Keratinocyte (primary cell): ENCODE measurements at regions not wholly inside any gene's neighbourhood (a gene's known extent, or its start where the extent isn't known, plus 50 kb on each side); places are given as distances from the start of the nearest gene placed in this dataset.
"Not testable (repeated sequence)": the region's sequence is repeated elsewhere in the genome, so short reads cannot be mapped to it uniquely, and the experiment has no call there.

Source experiments
- CTCF ChIP-seq, 3 experiments: IDR thresholded peaks in 1 of 3; conservative IDR thresholded peaks in 1 of 3; optimal IDR thresholded peaks in 1 of 3; 2 replicates in 2 of 3; 3 replicates in 1 of 3; pipeline versions ENCODE3 to v1.5.1; 2011; ENCODE audit warnings: low read length in 3 of 3, mild to moderate bottlenecking in 3 of 3, moderate library complexity in 2 of 3, control low read depth in 1 of 3, inconsistent platforms in 1 of 3; ENCODE audit not compliant: insufficient read depth in 2 of 3; ENCODE audit errors: extremely low read depth in 1 of 3
- EZH2 ChIP-seq: IDR thresholded peaks from one replicate; pipeline ENCODE4 v1.6.1; 2012; ENCODE audit warnings: inconsistent platforms, mild to moderate bottlenecking, low read length, moderate library complexity

DNA sequence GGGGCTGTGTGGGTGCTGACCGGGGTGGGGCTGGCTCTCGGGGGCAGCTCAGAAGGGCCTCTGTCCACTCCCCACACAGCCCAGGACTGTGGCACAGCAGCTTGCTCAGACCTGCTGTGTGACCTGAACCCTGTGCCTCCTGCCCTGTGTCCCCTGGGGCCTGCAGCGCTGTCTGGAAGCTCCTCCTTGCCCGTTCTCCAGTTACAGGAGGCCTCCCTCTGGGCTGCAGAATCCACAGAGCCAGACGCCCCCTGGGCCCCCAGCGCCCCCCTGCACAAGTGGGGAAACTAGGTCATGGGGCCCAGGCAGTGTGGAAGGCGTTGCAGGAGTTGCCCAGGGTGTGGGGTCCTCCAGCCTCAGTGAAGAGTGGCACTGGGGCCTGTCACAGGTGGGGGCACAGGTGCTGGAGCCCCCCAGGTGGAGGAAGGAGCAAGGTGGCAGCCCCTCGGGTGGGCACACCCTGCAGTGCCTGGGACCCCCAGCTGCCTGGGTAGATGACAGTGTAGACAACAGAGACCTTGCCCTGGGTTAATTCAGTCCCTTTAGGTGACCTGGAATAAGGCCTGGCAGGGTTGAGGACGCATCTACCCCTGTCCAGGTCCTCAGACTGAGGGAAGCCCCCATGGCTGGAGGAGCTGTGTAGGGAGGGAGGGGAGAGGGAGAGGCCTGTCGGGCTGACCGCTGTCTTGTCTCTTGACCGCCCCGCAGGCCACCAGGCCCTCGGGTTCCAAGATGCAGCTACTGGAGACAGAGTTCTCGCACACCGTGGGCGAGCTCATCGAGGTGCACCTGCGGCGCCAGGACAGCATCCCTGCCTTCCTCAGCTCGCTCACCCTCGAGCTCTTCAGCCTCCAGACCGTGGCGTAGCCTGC lies 120.2 kb downstream of the IGLL1 start:
- TF ChIP-seq CTCF (optimal IDR thresholded peaks at IDR 0.05 in 1 of 3, IDR thresholded peaks at IDR 0.05 in 1 of 3, conservative IDR thresholded peaks at IDR 0.05 in 1 of 3; ENCODE audit: extremely low read depth in 1 of 3, insufficient read depth in 2 of 3, low read length in 3 of 3); EZH2: not testable (repeated sequence)
